ENCODE measurements at regions not wholly inside any gene's neighbourhood (a gene's known extent, or its start where the extent isn't known, plus 50 kb on each side); places are given as distances from the start of the nearest gene placed in this dataset.
"Not testable (repeated sequence)": the region's sequence is repeated elsewhere in the genome, so short reads cannot be mapped to it uniquely, and the experiment has no call there.

- in situ Hi-C loops (cut with MboI; ENCODE audit: low sequenced_read_pairs): no loop called here
These were observed 624.0 kb downstream of the MID1IP1 start for GRCh38 chrX:39425124-39425806.

GRCh38 chrX:39426101-39426500 lies 624.8 kb downstream of the MID1IP1 start:
- in situ Hi-C loops (cut with MboI; ENCODE audit: low sequenced_read_pairs): no loop called here

- in situ Hi-C loops (cut with MboI; ENCODE audit: low sequenced_read_pairs): no loop called here
These were observed 626.2 kb downstream of the MID1IP1 start for GRCh38 chrX:39427492-39427891.

- in situ Hi-C loops (cut with MboI; ENCODE audit: low sequenced_read_pairs): no loop called here
These were observed 626.6 kb downstream of the MID1IP1 start for GRCh38 chrX:39427906-39428305.

GRCh38 chrX:39430551-39430950 lies 629.3 kb downstream of the MID1IP1 start:
- in situ Hi-C loops (cut with MboI; ENCODE audit: low sequenced_read_pairs): no loop called here

GRCh38 chrX:39431893-39432292 lies 630.6 kb downstream of the MID1IP1 start:
- in situ Hi-C loops (cut with MboI; ENCODE audit: low sequenced_read_pairs): no loop called here

GRCh38 chrX:39434671-39435070 lies 633.4 kb downstream of the MID1IP1 start:
- in situ Hi-C loops (cut with MboI; ENCODE audit: low sequenced_read_pairs): not testable (repeated sequence)

- in situ Hi-C loops (cut with MboI; ENCODE audit: low sequenced_read_pairs): not testable (repeated sequence)
These were observed 635.3 kb downstream of the MID1IP1 start for GRCh38 chrX:39436538-39436937.

- in situ Hi-C loops (cut with MboI; ENCODE audit: low sequenced_read_pairs): no loop called here
These were observed 636.6 kb downstream of the MID1IP1 start for GRCh38 chrX:39437670-39438441.

GRCh38 chrX:39438603-39439602 lies 637.6 kb downstream of the MID1IP1 start:
- in situ Hi-C loops (cut with MboI; ENCODE audit: low sequenced_read_pairs): no loop called here

GRCh38 chrX:39439906-39440798 lies 638.9 kb downstream of the MID1IP1 start:
- in situ Hi-C loops (cut with MboI; ENCODE audit: low sequenced_read_pairs): no loop called here

- in situ Hi-C loops (cut with MboI; ENCODE audit: low sequenced_read_pairs): no loop called here
These were observed 639.6 kb downstream of the MID1IP1 start for GRCh38 chrX:39440799-39441284.

- in situ Hi-C loops (cut with MboI; ENCODE audit: low sequenced_read_pairs): no loop called here
These were observed 641.1 kb downstream of the MID1IP1 start for GRCh38 chrX:39442332-39442731.

GRCh38 chrX:39443240-39443639 lies 642.0 kb downstream of the MID1IP1 start:
- in situ Hi-C loops (cut with MboI; ENCODE audit: low sequenced_read_pairs): no loop called here

- in situ Hi-C loops (cut with MboI; ENCODE audit: low sequenced_read_pairs): no loop called here
These were observed 644.1 kb downstream of the MID1IP1 start for GRCh38 chrX:39445336-39445735.

GRCh38 chrX:39449352-39449751 lies 648.1 kb downstream of the MID1IP1 start:
- in situ Hi-C loops (cut with MboI; ENCODE audit: low sequenced_read_pairs): no loop called here

- in situ Hi-C loops (cut with MboI; ENCODE audit: low sequenced_read_pairs): no loop called here
These were observed 647.4 kb downstream of the BCOR start for GRCh38 chrX:39450234-39450977.

- in situ Hi-C loops (cut with MboI; ENCODE audit: low sequenced_read_pairs): no loop called here
These were observed 646.7 kb downstream of the BCOR start for GRCh38 chrX:39451046-39451445.

- in situ Hi-C loops (cut with MboI; ENCODE audit: low sequenced_read_pairs): no loop called here
These were observed 645.4 kb downstream of the BCOR start for GRCh38 chrX:39452401-39452800.

Data from HL-60/S4 treated with retinoic acid at 250 ng/mL for 4 days and 3 days (cell line).